Choroid plexus epithelial cell (primary cell): ENCODE measurements at regions not wholly inside any gene's neighbourhood (a gene's known extent, or its start where the extent isn't known, plus 50 kb on each side); places are given as distances from the start of the nearest gene placed in this dataset.

Experiments
- DNase-seq: peaks from one replicate; pipeline ENCODE4 v3.0.0-alpha.2; 2010; ENCODE audit warnings: low read depth
- H3K4me3 ChIP-seq: 2 replicates; pipeline ENCODE4 v1.5.1; 2011; ENCODE audit warnings: low read depth, mild to moderate bottlenecking, control low read depth, low read length, moderate library complexity
- TF ChIP-seq, protein P1 (sequence below): conservative IDR thresholded peaks from 2 replicates; pipeline ENCODE4 v1.5.1; 2011; ENCODE audit warnings: low read depth, mild to moderate bottlenecking, control low read depth, inconsistent platforms, low read length, moderate library complexity

DNA sequence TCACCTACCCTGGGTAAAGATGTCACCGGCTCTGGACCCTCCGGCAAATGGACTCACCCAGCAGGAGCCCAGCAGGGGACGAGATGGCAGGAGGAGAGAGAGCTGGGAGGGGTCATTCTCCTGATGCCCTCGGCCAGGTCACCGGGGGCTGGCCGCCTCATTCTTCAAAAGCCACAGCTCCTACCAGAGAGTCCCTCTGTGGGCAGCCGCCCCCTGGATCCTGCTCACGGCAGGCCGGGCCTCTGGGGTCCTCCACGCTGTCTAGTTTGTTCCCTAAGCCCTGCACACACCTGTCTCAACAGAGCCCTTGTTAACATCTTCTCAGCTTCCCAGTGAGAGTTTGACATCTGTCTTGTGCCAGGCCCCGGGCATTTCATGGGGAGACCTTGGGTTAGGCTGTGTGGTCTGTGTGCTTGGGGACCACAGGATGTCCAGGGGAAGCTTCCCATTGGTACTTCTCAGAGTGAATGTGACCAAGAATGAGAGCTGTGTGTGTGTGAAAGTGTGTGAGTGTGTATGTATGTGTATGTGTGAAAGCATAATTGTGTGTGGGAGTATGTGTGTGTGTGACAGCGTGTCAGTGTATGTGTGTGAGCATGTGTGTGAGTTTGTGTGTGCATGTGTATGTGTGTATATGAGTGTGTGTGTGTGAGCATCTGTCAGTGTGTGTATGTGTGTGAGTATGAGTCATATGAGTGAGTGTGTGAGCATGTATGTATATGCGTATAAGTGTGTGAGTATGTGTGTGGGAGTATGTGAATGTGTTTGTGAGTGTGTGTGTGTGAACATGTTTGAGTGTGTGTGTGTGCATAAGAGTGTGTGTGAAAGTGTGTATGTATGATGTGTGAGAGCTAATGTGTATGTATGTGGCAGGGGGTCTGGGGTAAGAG is 65.5 kb upstream of the BCO1 start:
- TF ChIP-seq, protein P1, sequence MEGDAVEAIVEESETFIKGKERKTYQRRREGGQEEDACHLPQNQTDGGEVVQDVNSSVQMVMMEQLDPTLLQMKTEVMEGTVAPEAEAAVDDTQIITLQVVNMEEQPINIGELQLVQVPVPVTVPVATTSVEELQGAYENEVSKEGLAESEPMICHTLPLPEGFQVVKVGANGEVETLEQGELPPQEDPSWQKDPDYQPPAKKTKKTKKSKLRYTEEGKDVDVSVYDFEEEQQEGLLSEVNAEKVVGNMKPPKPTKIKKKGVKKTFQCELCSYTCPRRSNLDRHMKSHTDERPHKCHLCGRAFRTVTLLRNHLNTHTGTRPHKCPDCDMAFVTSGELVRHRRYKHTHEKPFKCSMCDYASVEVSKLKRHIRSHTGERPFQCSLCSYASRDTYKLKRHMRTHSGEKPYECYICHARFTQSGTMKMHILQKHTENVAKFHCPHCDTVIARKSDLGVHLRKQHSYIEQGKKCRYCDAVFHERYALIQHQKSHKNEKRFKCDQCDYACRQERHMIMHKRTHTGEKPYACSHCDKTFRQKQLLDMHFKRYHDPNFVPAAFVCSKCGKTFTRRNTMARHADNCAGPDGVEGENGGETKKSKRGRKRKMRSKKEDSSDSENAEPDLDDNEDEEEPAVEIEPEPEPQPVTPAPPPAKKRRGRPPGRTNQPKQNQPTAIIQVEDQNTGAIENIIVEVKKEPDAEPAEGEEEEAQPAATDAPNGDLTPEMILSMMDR, result no peak
- no peak overlapping the region for H3K4me3 ChIP-seq
- no peak for DNase-seq

DNA sequence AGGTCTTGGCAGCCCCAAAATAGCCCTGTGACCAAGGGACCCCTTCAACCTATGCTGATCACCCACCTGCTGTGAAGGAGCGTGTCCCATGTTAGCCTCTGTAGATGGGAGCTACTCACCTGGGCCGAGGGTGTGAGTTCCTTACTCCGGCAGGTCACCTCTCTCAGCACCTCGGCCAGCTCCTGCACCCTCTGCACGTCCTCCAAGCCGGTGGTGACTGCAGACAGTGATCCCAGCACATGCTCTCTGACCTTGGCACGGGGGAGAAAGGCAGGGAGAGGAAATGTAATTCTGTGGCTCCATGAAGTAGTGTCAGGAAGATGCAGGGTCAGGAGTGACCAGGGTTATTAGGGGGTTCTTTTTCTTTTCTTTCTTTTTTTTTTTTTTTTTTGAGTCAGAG is 67.7 kb upstream of the BCO1 start:
- DNase-seq, result peak; percentile 9
- TF ChIP-seq, protein P1, result no peak
- H3K4me3 ChIP-seq, result no peak overlapping the region

DNA sequence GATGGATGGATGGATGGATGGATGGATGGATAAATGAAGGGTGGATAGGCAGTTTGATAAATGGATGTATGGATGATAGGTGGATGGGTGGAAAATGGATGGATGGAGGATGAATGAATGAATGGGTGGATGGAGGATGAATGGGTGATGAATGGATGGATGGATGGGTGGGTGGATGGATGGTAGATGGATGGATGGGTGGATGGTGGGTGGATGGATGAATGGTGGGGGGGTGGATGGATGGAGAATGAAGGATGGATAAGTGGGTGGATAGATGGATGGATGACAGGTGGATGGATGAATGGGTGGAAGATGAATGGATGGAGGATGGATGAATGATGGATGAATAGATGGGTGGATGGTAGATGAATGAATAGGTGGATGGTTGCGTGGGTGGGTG is 70.1 kb upstream of the BCO1 start:
- TF ChIP-seq, protein P1, result no peak
- DNase-seq, result no peak
- H3K4me3 ChIP-seq, result no peak overlapping the region

DNA sequence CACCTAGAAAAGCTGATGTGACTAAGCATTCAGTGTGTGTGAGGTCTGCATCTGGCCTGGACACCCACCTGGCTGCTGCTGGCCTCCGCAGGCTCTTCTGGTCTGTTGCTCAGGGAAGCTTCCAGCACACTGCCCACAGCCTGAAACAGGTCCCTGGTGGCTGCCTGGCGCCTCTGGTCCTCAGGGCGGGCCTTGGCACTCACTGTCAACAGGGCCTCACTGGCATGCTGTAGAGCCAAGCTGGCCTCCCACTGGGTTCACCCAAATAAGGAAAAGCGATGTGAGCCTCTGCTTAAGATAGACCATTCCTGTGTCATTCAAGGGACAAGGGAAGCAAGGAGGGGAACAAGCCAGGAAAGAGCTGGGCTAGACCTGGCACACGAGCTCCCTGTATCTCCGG is 70.6 kb upstream of the BCO1 start:
- TF ChIP-seq, protein P1, result no peak
- DNase-seq, result no peak
- no peak overlapping the region for H3K4me3 ChIP-seq

DNA sequence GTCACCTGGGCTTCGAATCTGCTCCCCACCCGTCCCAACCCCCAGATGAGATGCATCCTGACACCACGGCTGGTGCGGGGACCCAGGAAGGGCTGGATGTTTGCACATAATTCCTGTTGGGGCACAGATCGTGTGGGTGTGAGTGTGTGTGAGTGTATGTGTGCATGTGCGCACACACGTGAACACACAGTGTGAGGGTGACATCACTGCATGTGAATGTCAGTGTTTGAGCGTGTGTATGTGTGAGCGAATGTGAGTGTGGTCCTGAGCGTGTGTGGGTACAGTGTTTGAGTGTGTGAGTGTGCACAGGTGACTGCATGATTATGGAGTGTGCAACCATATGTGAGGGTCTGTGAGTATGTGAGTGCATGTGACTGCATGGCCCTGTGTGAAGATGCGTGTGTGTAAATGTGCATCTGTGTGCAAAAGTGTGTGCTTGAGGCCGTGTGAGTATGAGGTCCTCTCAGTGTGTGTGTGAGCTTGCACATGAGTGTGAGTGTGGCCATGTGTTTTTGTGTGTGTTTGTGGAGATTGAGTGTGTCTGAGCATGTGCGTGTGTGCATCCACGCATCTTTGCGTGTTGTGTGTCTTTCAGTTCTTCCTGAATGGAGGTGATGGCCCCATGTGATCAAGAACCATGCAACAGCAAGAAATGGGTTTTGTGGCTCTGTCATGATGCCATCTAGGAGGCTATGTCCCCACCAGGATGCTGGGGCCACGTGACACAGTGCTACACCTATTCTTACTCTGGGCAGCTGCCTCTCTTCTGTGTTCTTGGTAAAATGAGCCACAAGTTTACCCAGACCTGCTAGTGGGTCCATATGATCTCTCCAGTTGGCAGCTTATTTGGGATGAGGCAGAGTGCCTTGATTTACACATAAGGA is 70.5 kb upstream of the GCSH start:
- TF ChIP-seq, protein P1, result no peak
- no peak for DNase-seq

DNA sequence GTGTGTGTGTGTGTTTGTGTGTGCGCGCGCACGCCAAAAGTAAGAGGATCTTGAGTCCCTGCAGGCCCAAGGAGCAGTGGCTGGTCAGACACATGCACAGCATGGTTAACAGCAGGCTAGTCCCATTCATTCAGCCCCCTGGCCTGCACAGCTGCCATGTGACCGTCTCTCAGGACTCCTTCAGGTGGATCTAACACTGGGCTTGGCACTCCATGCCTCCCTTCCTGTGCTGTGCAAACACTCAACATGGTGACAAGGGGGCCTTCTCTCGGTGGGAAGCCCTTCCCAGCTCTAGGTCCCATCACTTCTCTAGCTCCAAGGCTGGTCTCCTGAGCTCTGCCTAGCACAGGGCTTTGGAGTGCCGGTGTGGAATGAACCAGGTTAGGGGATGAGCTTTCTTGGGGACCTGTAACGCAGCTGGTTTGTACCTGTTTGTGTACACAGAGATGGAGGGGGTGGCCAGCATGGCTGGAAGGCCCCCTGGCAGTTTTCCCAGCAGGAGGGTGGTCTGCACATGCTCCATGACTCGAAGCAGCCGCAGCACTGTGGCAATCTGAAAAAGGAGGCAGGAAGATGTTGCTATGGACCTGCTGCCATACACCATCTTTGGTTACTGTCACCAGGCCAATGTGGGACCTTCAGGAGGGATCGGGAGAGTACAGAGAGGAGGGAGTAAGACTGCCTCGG is 69.4 kb upstream of the GCSH start:
- H3K4me3 ChIP-seq, result no peak overlapping the region
- DNase-seq, result no peak
- TF ChIP-seq, protein P1, result no peak

More for the DNA sequence above, 70.5 kb upstream of the GCSH start:
- H3K4me3 ChIP-seq, result no peak overlapping the region
